GM10266 (cell line): ENCODE measurements at regions not wholly inside any gene's neighbourhood (a gene's known extent, or its start where the extent isn't known, plus 50 kb on each side); places are given as distances from the start of the nearest gene placed in this dataset.
"Not testable (repeated sequence)": the region's sequence is repeated elsewhere in the genome, so short reads cannot be mapped to it uniquely, and the experiment has no call there.

Experiments
- DNase-seq: peaks from one replicate; pipeline ENCODE4 v3.0.0; 2012; ENCODE audit errors: extremely low spot score
- CTCF ChIP-seq: IDR thresholded peaks from 2 replicates; pipeline ENCODE4 v1.5.1; 2012; ENCODE audit warnings: mild to moderate bottlenecking, low read depth; ENCODE audit not compliant: control insufficient read depth, insufficient read depth; ENCODE audit errors: missing control alignments

GRCh38 chr9:17083258-17083657, 51.6 kb upstream of the CNTLN start:
- no peak for TF ChIP-seq CTCF
- no peak for DNase-seq

- no peak for DNase-seq
- TF ChIP-seq CTCF: no peak
Observed at GRCh38 chr9:17082343-17083064, 52.3 kb upstream of the CNTLN start.

GRCh38 chr9:17081814-17082213, 53.0 kb upstream of the CNTLN start:
- no peak for DNase-seq
- no peak for TF ChIP-seq CTCF

- DNase-seq: no peak
- no peak for TF ChIP-seq CTCF
Observed at GRCh38 chr9:17081351-17081750, 53.5 kb upstream of the CNTLN start.

GRCh38 chr9:17075758-17076485, 58.9 kb upstream of the CNTLN start:
- TF ChIP-seq CTCF: no peak
- no peak for DNase-seq

GRCh38 chr9:17075146-17075757, 59.6 kb upstream of the CNTLN start:
- no peak for DNase-seq
- TF ChIP-seq CTCF: no peak

- DNase-seq: not testable (repeated sequence)
Observed at GRCh38 chr9:17072563-17072962, 62.3 kb upstream of the CNTLN start.
